H1 (cell line): ENCODE measurements at regions not wholly inside any gene's neighbourhood (a gene's known extent, or its start where the extent isn't known, plus 50 kb on each side); places are given as distances from the start of the nearest gene placed in this dataset.

ENCODE experiments used
- GABPA ChIP-seq: IDR thresholded peaks from 2 replicates; pipeline ENCODE4 v1.6.1; 2011; ENCODE audit warnings: mild to moderate bottlenecking, low read length, moderate library complexity, borderline replicate concordance; ENCODE audit not compliant: insufficient read depth
- JUN ChIP-seq: IDR thresholded peaks from 2 replicates; pipeline ENCODE4 v1.6.1; 2011; ENCODE audit warnings: low read depth, mild to moderate bottlenecking, improper control_type of control experiment, low read length
- RBBP5 ChIP-seq: IDR thresholded peaks from 2 replicates; pipeline ENCODE4 v1.7.1; 2012; ENCODE audit warnings: low read depth, mild to moderate bottlenecking, inconsistent platforms, low read length, moderate library complexity, borderline replicate concordance
- SIN3A ChIP-seq, 2 experiments: IDR thresholded peaks in 1 of 2; conservative IDR thresholded peaks in 1 of 2; 2 replicates each; pipeline ENCODE4 v1.6.1; 2011 to 2012; ENCODE audit warnings: low read length in 2 of 2, improper control_type of control experiment in 1 of 2, low read depth in 1 of 2, mild to moderate bottlenecking in 1 of 2
- SIX5 ChIP-seq: IDR thresholded peaks from 2 replicates; pipeline ENCODE4 v1.6.1; 2011; ENCODE audit warnings: mild to moderate bottlenecking, low read depth, low read length
- TAF1 ChIP-seq: IDR thresholded peaks from 2 replicates; pipeline ENCODE4 v1.6.1; 2011; ENCODE audit warnings: mild to moderate bottlenecking, low read depth, low read length
- TCF12 ChIP-seq: IDR thresholded peaks from 2 replicates; pipeline ENCODE4 v1.6.1; 2011; ENCODE audit warnings: low read depth, mild to moderate bottlenecking, low read length
- TEAD4 ChIP-seq: IDR thresholded peaks from 2 replicates; pipeline ENCODE4 v1.6.1; 2012; ENCODE audit warnings: low read depth, low read length, inconsistent platforms, mixed read lengths
- ZNF274 ChIP-seq: IDR thresholded peaks from 2 replicates; pipeline ENCODE4 v1.7.0; 2012; ENCODE audit warnings: low read length, borderline replicate concordance; ENCODE audit errors: extremely low read depth
- TF ChIP-seq, protein P1 (sequence below): fragments of 300-600 bp; sonication (generic); IDR thresholded peaks from 2 replicates; pipeline ENCODE4 v1.7.1; 2012; ENCODE audit warnings: low read length, moderate library complexity, mild to moderate bottlenecking, inconsistent platforms; ENCODE audit not compliant: insufficient replicate concordance

GRCh38 chr5:67886761-67887160 is 328.8 kb upstream of the PIK3R1 start (continued):
- TF ChIP-seq, protein P1, sequence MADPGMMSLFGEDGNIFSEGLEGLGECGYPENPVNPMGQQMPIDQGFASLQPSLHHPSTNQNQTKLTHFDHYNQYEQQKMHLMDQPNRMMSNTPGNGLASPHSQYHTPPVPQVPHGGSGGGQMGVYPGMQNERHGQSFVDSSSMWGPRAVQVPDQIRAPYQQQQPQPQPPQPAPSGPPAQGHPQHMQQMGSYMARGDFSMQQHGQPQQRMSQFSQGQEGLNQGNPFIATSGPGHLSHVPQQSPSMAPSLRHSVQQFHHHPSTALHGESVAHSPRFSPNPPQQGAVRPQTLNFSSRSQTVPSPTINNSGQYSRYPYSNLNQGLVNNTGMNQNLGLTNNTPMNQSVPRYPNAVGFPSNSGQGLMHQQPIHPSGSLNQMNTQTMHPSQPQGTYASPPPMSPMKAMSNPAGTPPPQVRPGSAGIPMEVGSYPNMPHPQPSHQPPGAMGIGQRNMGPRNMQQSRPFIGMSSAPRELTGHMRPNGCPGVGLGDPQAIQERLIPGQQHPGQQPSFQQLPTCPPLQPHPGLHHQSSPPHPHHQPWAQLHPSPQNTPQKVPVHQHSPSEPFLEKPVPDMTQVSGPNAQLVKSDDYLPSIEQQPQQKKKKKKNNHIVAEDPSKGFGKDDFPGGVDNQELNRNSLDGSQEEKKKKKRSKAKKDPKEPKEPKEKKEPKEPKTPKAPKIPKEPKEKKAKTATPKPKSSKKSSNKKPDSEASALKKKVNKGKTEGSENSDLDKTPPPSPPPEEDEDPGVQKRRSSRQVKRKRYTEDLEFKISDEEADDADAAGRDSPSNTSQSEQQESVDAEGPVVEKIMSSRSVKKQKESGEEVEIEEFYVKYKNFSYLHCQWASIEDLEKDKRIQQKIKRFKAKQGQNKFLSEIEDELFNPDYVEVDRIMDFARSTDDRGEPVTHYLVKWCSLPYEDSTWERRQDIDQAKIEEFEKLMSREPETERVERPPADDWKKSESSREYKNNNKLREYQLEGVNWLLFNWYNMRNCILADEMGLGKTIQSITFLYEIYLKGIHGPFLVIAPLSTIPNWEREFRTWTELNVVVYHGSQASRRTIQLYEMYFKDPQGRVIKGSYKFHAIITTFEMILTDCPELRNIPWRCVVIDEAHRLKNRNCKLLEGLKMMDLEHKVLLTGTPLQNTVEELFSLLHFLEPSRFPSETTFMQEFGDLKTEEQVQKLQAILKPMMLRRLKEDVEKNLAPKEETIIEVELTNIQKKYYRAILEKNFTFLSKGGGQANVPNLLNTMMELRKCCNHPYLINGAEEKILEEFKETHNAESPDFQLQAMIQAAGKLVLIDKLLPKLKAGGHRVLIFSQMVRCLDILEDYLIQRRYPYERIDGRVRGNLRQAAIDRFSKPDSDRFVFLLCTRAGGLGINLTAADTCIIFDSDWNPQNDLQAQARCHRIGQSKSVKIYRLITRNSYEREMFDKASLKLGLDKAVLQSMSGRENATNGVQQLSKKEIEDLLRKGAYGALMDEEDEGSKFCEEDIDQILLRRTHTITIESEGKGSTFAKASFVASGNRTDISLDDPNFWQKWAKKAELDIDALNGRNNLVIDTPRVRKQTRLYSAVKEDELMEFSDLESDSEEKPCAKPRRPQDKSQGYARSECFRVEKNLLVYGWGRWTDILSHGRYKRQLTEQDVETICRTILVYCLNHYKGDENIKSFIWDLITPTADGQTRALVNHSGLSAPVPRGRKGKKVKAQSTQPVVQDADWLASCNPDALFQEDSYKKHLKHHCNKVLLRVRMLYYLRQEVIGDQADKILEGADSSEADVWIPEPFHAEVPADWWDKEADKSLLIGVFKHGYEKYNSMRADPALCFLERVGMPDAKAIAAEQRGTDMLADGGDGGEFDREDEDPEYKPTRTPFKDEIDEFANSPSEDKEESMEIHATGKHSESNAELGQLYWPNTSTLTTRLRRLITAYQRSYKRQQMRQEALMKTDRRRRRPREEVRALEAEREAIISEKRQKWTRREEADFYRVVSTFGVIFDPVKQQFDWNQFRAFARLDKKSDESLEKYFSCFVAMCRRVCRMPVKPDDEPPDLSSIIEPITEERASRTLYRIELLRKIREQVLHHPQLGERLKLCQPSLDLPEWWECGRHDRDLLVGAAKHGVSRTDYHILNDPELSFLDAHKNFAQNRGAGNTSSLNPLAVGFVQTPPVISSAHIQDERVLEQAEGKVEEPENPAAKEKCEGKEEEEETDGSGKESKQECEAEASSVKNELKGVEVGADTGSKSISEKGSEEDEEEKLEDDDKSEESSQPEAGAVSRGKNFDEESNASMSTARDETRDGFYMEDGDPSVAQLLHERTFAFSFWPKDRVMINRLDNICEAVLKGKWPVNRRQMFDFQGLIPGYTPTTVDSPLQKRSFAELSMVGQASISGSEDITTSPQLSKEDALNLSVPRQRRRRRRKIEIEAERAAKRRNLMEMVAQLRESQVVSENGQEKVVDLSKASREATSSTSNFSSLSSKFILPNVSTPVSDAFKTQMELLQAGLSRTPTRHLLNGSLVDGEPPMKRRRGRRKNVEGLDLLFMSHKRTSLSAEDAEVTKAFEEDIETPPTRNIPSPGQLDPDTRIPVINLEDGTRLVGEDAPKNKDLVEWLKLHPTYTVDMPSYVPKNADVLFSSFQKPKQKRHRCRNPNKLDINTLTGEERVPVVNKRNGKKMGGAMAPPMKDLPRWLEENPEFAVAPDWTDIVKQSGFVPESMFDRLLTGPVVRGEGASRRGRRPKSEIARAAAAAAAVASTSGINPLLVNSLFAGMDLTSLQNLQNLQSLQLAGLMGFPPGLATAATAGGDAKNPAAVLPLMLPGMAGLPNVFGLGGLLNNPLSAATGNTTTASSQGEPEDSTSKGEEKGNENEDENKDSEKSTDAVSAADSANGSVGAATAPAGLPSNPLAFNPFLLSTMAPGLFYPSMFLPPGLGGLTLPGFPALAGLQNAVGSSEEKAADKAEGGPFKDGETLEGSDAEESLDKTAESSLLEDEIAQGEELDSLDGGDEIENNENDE = no peak
- TF ChIP-seq TAF1 (no peak), RBBP5 (no peak), ZNF274 (no peak), TCF12 (no peak), TEAD4 (no peak), GABPA (no peak), SIX5 (no peak), SIN3A (conservative IDR thresholded peaks at IDR 0.05 in 1 of 2, IDR thresholded peaks at IDR 0.05 in 1 of 2; ENCODE audit: low read depth in 1 of 2, low read length in 2 of 2) (no peak), JUN (no peak)
